HCT116 (cell line): ENCODE measurements at regions not wholly inside any gene's neighbourhood (a gene's known extent, or its start where the extent isn't known, plus 50 kb on each side); places are given as distances from the start of the nearest gene placed in this dataset.

ENCODE experiments used
- ATAC-seq: fragments of 200-7000 bp; cut with Tn5 transposase; 2 replicates; pipeline ENCODE4 v1.9.1; 2020; ENCODE audit warnings: mild to moderate bottlenecking, moderate library complexity
- BruUV-seq: library from RNA; stranded (reverse); fragments of 400-500 nt; replicated peaks from 2 replicates; lab custom pipeline; 2021; lab: Mats Ljungman, UMichigan
- CTCF ChIA-PET: fragments of 300-600 bp; sonication (Branson Sonifier 250); formaldehyde crosslinking; loops from one replicate; lab custom pipeline; 2021; ENCODE audit warnings: antibody characterized with exemption; lab: Charles Lee
- POLR2A ChIA-PET: fragments of 300-600, 350-600 bp; sonication (Branson Sonifier 250); formaldehyde crosslinking; loops from one replicate; lab custom pipeline; 2021; ENCODE audit warnings: antibody characterized with exemption; lab: Charles Lee
- RAD21 ChIA-PET, 2 experiments: fragments of 300-600 bp; sonication (Branson Sonifier 250); formaldehyde crosslinking; loops; one replicate each; lab custom pipeline; 2023; ENCODE audit warnings: low total read pairs in 2 of 2; ENCODE audit not compliant: uncharacterized antibody in 2 of 2, unreplicated experiment in 2 of 2, low non-redundant PET in 1 of 2; lab: Charles Lee
- DNase-seq: peaks from one replicate; pipeline ENCODE4 v3.0.0-alpha.2; 2010; ENCODE audit warnings: low read depth, low spot score
- H2AFZ ChIP-seq: fragments of 200-600 bp; shearing (Covaris generic), sonication (generic); 2 replicates; pipeline ENCODE4 v1.6.1; 2017; ENCODE audit warnings: low read depth, mixed run types, mixed read lengths, antibody characterized with exemption, low read length; ENCODE audit not compliant: poor library complexity, severe bottlenecking
- H3K27ac ChIP-seq: 2 replicates; pipeline ENCODE4 v1.5.1; 2012; ENCODE audit warnings: low read depth, low read length
- H3K27me3 ChIP-seq: fragments of 200-600 bp; sonication (generic); 2 replicates; pipeline ENCODE4 v1.6.1; 2016; ENCODE audit warnings: mixed run types, low read length, mixed read lengths; ENCODE audit not compliant: insufficient read depth
- H3K36me3 ChIP-seq, 2 experiments: fragments of 200-500 bp in 1 of 2; fragments of 200-600 bp in 1 of 2; sonication (Bioruptor generic) in 1 of 2; sonication (generic) in 1 of 2; 2 replicates each; pipeline versions ENCODE4 v1.5.1 to v1.6.1; 2014 to 2016; ENCODE audit warnings: low read length in 2 of 2, inconsistent platforms in 1 of 2, mixed read lengths in 1 of 2, mixed run types in 1 of 2; ENCODE audit not compliant: insufficient read depth in 2 of 2, control insufficient read depth in 1 of 2
- H3K4me1 ChIP-seq, 2 experiments: fragments of 200-600 bp in 1 of 2; sonication (generic) in 1 of 2; 2 replicates each; pipeline versions ENCODE4 v1.5.1 to v1.6.1; 2012 to 2017; ENCODE audit warnings: low read length in 2 of 2, inconsistent platforms in 1 of 2, mild to moderate bottlenecking in 1 of 2, mixed read lengths in 1 of 2, mixed run types in 1 of 2, moderate library complexity in 1 of 2; ENCODE audit not compliant: insufficient read depth in 2 of 2, control insufficient read depth in 1 of 2
- H3K4me2 ChIP-seq: fragments of 200-600 bp; sonication (generic); 2 replicates; pipeline ENCODE4 v1.6.1; 2017; ENCODE audit warnings: mixed run types, low read length, mixed read lengths
- H3K4me3 ChIP-seq, 2 experiments: fragments of 200-600 bp in 1 of 2; sonication (generic) in 1 of 2; replicated peaks in 1 of 2; 2 replicates each; pipeline ENCODE4 v1.5.1; 2011 to 2016; ENCODE audit warnings: low read length in 2 of 2, control low read depth in 1 of 2, low read depth in 1 of 2, mild to moderate bottlenecking in 1 of 2, mixed read lengths in 1 of 2, mixed run types in 1 of 2
- H3K79me2 ChIP-seq: fragments of 200-600 bp; sonication (generic); 2 replicates; pipeline ENCODE4 v1.6.1; 2017; ENCODE audit warnings: mild to moderate bottlenecking, mixed run types, low read length, moderate library complexity, mixed read lengths; ENCODE audit not compliant: insufficient read depth
- H3K9ac ChIP-seq: fragments of 200-600 bp; sonication (generic); 2 replicates; pipeline ENCODE4 v1.6.1; 2016; ENCODE audit warnings: low read length, mixed read lengths
- H3K9me2 ChIP-seq: fragments of 200-600 bp; sonication (generic), shearing (Covaris generic); 2 replicates; pipeline ENCODE4 v1.6.1; 2017; ENCODE audit warnings: mixed run types, mild to moderate bottlenecking, moderate library complexity; ENCODE audit not compliant: insufficient read depth
- H3K9me3 ChIP-seq, 2 experiments: fragments of 200-500 bp in 1 of 2; fragments of 200-600 bp in 1 of 2; sonication (Bioruptor generic) in 1 of 2; sonication (generic) in 1 of 2; 2 replicates each; pipeline ENCODE4 v1.6.1; 2014 to 2017; ENCODE audit warnings: low read length in 2 of 2, mixed read lengths in 2 of 2, inconsistent platforms in 1 of 2, low read depth in 1 of 2, mild to moderate bottlenecking in 1 of 2, mixed run types in 1 of 2, moderate library complexity in 1 of 2; ENCODE audit not compliant: control insufficient read depth in 1 of 2, insufficient read depth in 1 of 2
- H4K20me1 ChIP-seq: fragments of 200-600 bp; sonication (generic), shearing (Covaris generic); 2 replicates; pipeline ENCODE4 v1.6.1; 2017; ENCODE audit warnings: mixed run types, mild to moderate bottlenecking, moderate library complexity; ENCODE audit not compliant: insufficient read depth
- CBX3 ChIP-seq: IDR thresholded peaks from 2 replicates; pipeline ENCODE4 v1.6.1; 2012; ENCODE audit warnings: low read depth
- EGR1 ChIP-seq: IDR thresholded peaks from 2 replicates; pipeline ENCODE4 v1.6.1; 2012; ENCODE audit warnings: low read depth
- ELF1 ChIP-seq: IDR thresholded peaks from 2 replicates; pipeline ENCODE4 v1.6.1; 2012; ENCODE audit warnings: low read depth, borderline replicate concordance
- EZH2phosphoT487 ChIP-seq: fragments of 200-600 bp; IDR thresholded peaks from 2 replicates; pipeline ENCODE4 v1.6.1; 2018; ENCODE audit warnings: antibody characterized with exemption, borderline replicate concordance
- FOSL1 ChIP-seq: IDR thresholded peaks from 2 replicates; pipeline ENCODE4 v1.6.1; 2012; ENCODE audit warnings: low read depth
- JUND ChIP-seq: IDR thresholded peaks from 2 replicates; pipeline ENCODE4 v1.6.1; 2012
- POLR2AphosphoS5 ChIP-seq: IDR thresholded peaks from 2 replicates; pipeline ENCODE4 v1.6.1; 2011; ENCODE audit warnings: mild to moderate bottlenecking, low read depth, low read length, moderate library complexity
- SIN3A ChIP-seq: IDR thresholded peaks from 2 replicates; pipeline ENCODE4 v1.6.1; 2012; ENCODE audit warnings: low read depth
- SP1 ChIP-seq: IDR thresholded peaks from 2 replicates; pipeline ENCODE4 v1.6.1; 2012; ENCODE audit warnings: low read depth
- TCF7L2 ChIP-seq: IDR thresholded peaks from 2 replicates; pipeline ENCODE4 v1.7.0; 2011; ENCODE audit warnings: borderline replicate concordance, inconsistent platforms; ENCODE audit not compliant: insufficient read depth, insufficient read length; ENCODE audit errors: extremely low read depth
- YY1 ChIP-seq: IDR thresholded peaks from 2 replicates; pipeline ENCODE4 v1.6.1; 2011; ENCODE audit warnings: low read length, low read depth, moderate library complexity, mild to moderate bottlenecking; ENCODE audit not compliant: insufficient replicate concordance; ENCODE audit errors: extremely low read depth
- ZFX ChIP-seq: fragments of 450-650 bp; IDR thresholded peaks from 2 replicates; pipeline ENCODE4 v1.6.1; 2017
- ZNF274 ChIP-seq: fragments of 200-500 bp; sonication (Bioruptor generic); IDR thresholded peaks from 2 replicates; pipeline ENCODE4 v1.6.1; 2014; ENCODE audit warnings: mild to moderate bottlenecking, low read depth, low read length, inconsistent platforms
- intact Hi-C: fragments of 100-400 bp; cut with micrococcal nuclease; formaldehyde crosslinking; loops from 2 replicates; pipeline ENCODE4 v1.10.0; 2022
- TF ChIP-seq, protein P1 (sequence below): IDR thresholded peaks from 2 replicates; pipeline ENCODE4 v1.6.1; 2012
- TF ChIP-seq, protein P2 (sequence below): IDR thresholded peaks from 2 replicates; pipeline ENCODE4 v1.6.1; 2012

DNA sequence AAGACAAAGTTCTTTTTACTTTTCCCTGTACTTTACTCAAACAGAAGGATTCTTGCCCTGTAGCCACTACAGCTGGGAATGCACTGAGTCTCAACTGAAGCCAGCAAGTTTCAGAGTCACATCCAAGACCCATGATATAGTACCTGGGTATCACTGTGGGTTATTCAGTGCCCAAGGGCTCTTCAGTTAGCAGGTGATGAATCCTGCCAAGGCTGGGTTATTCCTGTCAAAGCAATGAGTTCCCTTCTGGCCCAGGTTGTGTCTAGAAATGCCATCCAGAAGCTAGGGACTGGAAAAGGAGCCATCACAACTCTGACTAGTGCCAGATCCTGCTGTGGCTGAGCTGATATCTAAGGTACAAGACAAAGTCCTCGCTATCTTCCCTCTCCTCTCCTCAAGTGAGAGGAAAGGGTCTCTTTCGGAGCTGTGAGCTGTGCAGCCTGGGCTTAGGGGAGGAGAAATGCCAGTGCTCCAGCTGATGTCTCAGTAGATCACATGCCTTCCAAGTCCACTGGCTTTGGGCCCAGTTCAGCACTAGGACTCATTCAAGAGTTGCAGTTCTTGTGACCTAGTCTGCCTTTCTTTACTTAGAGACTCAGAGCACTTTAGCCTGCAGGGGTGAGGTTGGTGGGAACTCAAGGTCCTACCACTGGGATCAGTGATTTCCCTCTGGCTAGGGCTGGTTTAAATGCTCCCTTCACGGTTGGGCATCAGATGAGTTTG, 369.4 kb downstream of the TBX15 start:
- RAD21 ChIA-PET = no interaction called here
- H3K4me3 ChIP-seq = no peak overlapping the region
- TF ChIP-seq ZNF274 (no peak), SP1 (no peak), POLR2AphosphoS5 (no peak), ELF1 (no peak), TCF7L2 (no peak), CBX3 (no peak)
- TF ChIP-seq, protein P1, sequence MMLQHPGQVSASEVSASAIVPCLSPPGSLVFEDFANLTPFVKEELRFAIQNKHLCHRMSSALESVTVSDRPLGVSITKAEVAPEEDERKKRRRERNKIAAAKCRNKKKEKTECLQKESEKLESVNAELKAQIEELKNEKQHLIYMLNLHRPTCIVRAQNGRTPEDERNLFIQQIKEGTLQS = no peak
- ATAC-seq (no peak), DNase-seq (no peak)
- H3K9me3 ChIP-seq = peaks cover 0 to 13% of the 10 kb centered on the region in 2 experiments; a peak in 2 of 4 replicates
- POLR2A ChIA-PET = no interaction called here
- BruUV-seq = no TSS peak
- no peaks in the 10 kb centered on the region for H3K4me1 ChIP-seq
- H3K36me3 ChIP-seq = no peaks in the 10 kb centered on the region
- no peak overlapping the region for H2AFZ ChIP-seq
- H3K27ac ChIP-seq = no peak overlapping the region
- CTCF ChIA-PET = no interaction called here
- intact Hi-C loops = no loop called here
- no peaks in the 10 kb centered on the region for H3K79me2 ChIP-seq
- no peaks in the 10 kb centered on the region for H3K9me2 ChIP-seq
- no peak overlapping the region for H3K9ac ChIP-seq
- H4K20me1 ChIP-seq = no peaks in the 10 kb centered on the region
- H3K4me2 ChIP-seq = no peak overlapping the region
- H3K27me3 ChIP-seq = no peaks in the 10 kb centered on the region

DNA sequence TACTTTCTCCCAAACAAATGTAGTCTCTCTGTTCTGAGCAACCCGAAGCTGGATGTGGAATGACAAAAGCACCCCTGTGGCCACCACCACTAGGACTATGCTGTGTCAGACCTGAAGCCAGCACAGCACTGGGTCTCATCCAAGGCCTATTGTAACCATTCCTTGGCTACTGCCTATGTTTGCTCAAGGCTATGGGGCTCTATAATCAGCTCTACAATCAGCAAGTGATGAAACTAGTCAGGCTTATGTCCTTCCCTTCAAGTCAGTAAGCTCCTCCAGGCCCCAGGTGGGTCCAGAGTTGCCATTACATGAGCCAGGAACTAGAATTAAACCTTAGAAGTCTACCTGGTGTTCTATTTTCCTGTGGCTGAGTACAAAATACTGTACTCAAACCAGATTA, 370.2 kb downstream of the TBX15 start:
- Histone ChIP-seq H4K20me1 (no peaks in the 10 kb centered on the region), H3K4me1 (no peaks in the 10 kb centered on the region), H3K9me2 (no peaks in the 10 kb centered on the region), H3K27me3 (no peaks in the 10 kb centered on the region), H2AFZ (no peak overlapping the region), H3K27ac (no peak overlapping the region), H3K4me2 (no peak overlapping the region), H3K9ac (no peak overlapping the region), H3K36me3 (no peaks in the 10 kb centered on the region), H3K9me3 (peaks cover 0 to 13% of the 10 kb centered on the region in 2 experiments; a peak in 2 of 4 replicates), H3K79me2 (no peaks in the 10 kb centered on the region), H3K4me3 (no peak overlapping the region)
- no TSS peak for BruUV-seq
- no peak for TF ChIP-seq YY1
- TF ChIP-seq POLR2AphosphoS5 = no peak
- no peak for TF ChIP-seq ZFX
- TF ChIP-seq, protein P2, sequence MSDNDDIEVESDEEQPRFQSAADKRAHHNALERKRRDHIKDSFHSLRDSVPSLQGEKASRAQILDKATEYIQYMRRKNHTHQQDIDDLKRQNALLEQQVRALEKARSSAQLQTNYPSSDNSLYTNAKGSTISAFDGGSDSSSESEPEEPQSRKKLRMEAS = no peak
- no peak for TF ChIP-seq SIN3A
- TF ChIP-seq, protein P1 = no peak
- no peak for TF ChIP-seq JUND
- TF ChIP-seq FOSL1 = no peak
- no peak for TF ChIP-seq EGR1
- TF ChIP-seq EZH2phosphoT487 = no peak
- no peak for TF ChIP-seq ELF1
- no peak for TF ChIP-seq CBX3
- RAD21 ChIA-PET = no interaction called here
- no peak for DNase-seq
- ATAC-seq = no peak
- intact Hi-C loops = no loop called here
- CTCF ChIA-PET = no interaction called here
- POLR2A ChIA-PET = no interaction called here
